NOMO-1 treated with DMSO at 0.1 percent for 48 hours (cell line): ENCODE measurements at regions not wholly inside any gene's neighbourhood (a gene's known extent, or its start where the extent isn't known, plus 50 kb on each side); places are given as distances from the start of the nearest gene placed in this dataset.
A peak's percentile ranks its signal among the peaks of the same experiment; 100 is the strongest.

Experiments used
- DNase-seq: peaks from one replicate; lab custom pipeline; 2025; ENCODE audit not compliant: unreplicated experiment; lab: John Stamatoyannopoulos, UW

GRCh38 chr10:116792817-116793216 is 50.5 kb upstream of the HSPA12A start:
- DNase-seq: no peak

- no peak for DNase-seq
Observed at GRCh38 chr10:116796469-116796868, 52.8 kb upstream of the ENO4 start.

- peak; percentile 20 for DNase-seq
Observed at GRCh38 chr10:116796910-116797513, 52.3 kb upstream of the ENO4 start.

- no peak for DNase-seq
Observed at GRCh38 chr10:116798859-116799258, 50.4 kb upstream of the ENO4 start.
